Colonic mucosa (tissue), 4 donors: ENCODE measurements at regions not wholly inside any gene's neighbourhood (a gene's known extent, or its start where the extent isn't known, plus 50 kb on each side); places are given as distances from the start of the nearest gene placed in this dataset.

ENCODE experiments used
- DNase-seq: peaks from one replicate; pipeline ENCODE4 v3.0.0-alpha.2; 2020
- H3K27ac ChIP-seq: fragments of 200-600 bp; one replicate; pipeline ENCODE4 v1.8.0; 2021
- H3K27me3 ChIP-seq: fragments of 200-600 bp; one replicate; pipeline ENCODE4 v1.8.0; 2021
- H3K36me3 ChIP-seq: fragments of 200-600 bp; one replicate; pipeline ENCODE4 v1.8.0; 2021
- H3K4me1 ChIP-seq: fragments of 200-600 bp; one replicate; pipeline ENCODE4 v1.8.0; 2021; ENCODE audit warnings: mild to moderate bottlenecking
- H3K4me3 ChIP-seq: fragments of 200-600 bp; one replicate; pipeline ENCODE4 v1.8.0; 2021
- H3K9ac ChIP-seq, 2 donors: one replicate each; pipeline ENCODE4 v1.7.0; 2013; ENCODE audit warnings: control low read depth in 2 of 2, low read depth in 2 of 2, low read length in 2 of 2
- H3K9me3 ChIP-seq: fragments of 200-600 bp; one replicate; pipeline ENCODE4 v1.8.0; 2021
- intact Hi-C: fragments of 100-400 bp; cut with DNase I; formaldehyde crosslinking; loops from one replicate; pipeline ENCODE4 v1.14.1; 2022
- TF ChIP-seq, protein P1 (sequence below): fragments of 200-600 bp; IDR thresholded peaks from one replicate; pipeline ENCODE4 v1.8.0; 2022; ENCODE audit warnings: antibody characterized with exemption, mild to moderate bottlenecking
- donor health status: healthy.
- donor health status: DM: no; HTN: no; CAD: no.
- donor health status: DM: no; HTN: no; CAD: no.

DNA sequence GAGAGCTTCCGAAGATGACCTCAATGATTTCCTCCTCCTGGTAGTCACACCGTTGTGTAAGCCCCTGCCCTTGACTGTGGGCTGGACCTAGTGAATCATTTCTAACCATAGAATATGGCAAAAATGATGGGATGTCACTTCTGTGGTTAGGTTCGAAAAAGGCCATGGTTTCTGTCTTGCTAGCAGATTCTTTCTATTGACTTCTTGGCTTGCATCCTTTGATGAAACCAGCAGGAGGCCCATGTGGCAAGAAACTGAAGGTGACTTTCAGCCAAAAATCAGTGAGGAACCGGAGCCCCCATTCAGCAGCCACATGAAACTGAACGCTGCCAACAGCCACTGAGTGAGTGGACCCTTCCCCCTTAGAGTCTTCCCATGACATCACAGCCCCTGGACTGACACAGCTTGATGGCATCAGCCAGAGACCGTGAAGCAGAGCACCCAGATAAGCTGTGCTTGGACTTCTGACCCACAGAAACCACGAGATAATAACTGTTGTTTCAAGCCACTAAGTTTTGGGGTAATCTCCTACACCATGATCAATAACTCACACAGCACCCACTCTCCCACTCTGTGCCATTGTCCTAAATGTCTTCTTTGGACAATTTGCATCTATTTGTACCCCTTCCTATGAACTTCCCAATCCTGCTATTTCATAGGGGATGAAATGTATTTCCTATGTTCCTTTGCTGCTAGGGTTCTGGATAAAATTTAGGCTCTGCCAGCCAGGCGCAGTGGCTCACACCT lies 148.0 kb upstream of the STX18 start:
- Histone ChIP-seq H3K27ac (no peak overlapping the region), H3K27me3 (no peaks in the 10 kb centered on the region), H3K36me3 (no peaks in the 10 kb centered on the region), H3K9ac (no peak overlapping the region), H3K4me1 (no peaks in the 10 kb centered on the region), H3K9me3 (no peaks in the 10 kb centered on the region), H3K4me3 (no peak overlapping the region)
- TF ChIP-seq, protein P1, sequence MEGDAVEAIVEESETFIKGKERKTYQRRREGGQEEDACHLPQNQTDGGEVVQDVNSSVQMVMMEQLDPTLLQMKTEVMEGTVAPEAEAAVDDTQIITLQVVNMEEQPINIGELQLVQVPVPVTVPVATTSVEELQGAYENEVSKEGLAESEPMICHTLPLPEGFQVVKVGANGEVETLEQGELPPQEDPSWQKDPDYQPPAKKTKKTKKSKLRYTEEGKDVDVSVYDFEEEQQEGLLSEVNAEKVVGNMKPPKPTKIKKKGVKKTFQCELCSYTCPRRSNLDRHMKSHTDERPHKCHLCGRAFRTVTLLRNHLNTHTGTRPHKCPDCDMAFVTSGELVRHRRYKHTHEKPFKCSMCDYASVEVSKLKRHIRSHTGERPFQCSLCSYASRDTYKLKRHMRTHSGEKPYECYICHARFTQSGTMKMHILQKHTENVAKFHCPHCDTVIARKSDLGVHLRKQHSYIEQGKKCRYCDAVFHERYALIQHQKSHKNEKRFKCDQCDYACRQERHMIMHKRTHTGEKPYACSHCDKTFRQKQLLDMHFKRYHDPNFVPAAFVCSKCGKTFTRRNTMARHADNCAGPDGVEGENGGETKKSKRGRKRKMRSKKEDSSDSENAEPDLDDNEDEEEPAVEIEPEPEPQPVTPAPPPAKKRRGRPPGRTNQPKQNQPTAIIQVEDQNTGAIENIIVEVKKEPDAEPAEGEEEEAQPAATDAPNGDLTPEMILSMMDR = no peak
- DNase-seq = no peak
- intact Hi-C loops = no loop called here

DNA sequence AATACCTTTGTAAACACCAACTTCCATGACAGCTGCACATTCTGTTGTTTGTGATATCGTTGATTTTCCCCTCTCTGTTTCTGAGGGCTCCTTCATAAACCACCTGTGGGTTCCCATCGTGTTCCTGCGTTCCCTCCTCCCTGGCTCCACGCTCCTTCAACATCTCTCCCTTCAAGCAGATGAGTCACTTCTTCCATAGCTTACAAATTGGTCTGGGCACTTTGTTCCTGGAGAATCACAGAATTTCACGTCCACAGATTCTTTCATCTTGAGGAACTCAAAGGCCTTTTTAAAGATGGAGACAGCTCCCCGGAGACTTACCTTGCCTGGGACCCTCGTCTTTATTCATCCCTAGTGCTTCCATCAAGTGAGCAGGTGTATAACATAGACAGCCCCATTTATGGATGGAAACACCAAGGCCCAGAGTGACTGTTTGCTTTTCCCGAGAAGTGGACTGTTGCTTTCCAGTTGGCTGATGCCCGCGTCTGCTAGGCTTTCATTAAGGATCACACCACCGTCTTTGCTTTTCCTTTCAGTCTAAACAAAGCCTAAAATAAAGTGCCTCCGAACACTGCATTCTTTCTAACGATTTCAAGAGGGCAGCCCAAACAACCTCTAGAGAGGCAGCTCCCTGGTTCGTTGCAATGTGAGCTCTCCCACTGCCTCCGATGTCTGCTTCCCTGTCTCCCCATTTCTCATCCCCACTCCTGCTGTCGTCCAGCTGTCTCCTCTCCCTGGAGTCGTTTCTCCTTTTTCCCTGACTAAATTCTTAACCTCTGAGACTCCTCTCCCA lies 146.3 kb upstream of the STX18 start:
- no peaks in the 10 kb centered on the region for H3K4me1 ChIP-seq
- no peak overlapping the region for H3K9ac ChIP-seq
- H3K27ac ChIP-seq = no peak overlapping the region
- intact Hi-C loops = no loop called here
- no peaks in the 10 kb centered on the region for H3K36me3 ChIP-seq
- no peaks in the 10 kb centered on the region for H3K27me3 ChIP-seq
- no peaks in the 10 kb centered on the region for H3K9me3 ChIP-seq
- no peak for DNase-seq
- H3K4me3 ChIP-seq = no peak overlapping the region
- TF ChIP-seq, protein P1 = no peak

- no peaks in the 10 kb centered on the region for H3K36me3 ChIP-seq
Observed at GRCh38 chr4:4687100-4687499, 145.3 kb upstream of the STX18 start.

DNA sequence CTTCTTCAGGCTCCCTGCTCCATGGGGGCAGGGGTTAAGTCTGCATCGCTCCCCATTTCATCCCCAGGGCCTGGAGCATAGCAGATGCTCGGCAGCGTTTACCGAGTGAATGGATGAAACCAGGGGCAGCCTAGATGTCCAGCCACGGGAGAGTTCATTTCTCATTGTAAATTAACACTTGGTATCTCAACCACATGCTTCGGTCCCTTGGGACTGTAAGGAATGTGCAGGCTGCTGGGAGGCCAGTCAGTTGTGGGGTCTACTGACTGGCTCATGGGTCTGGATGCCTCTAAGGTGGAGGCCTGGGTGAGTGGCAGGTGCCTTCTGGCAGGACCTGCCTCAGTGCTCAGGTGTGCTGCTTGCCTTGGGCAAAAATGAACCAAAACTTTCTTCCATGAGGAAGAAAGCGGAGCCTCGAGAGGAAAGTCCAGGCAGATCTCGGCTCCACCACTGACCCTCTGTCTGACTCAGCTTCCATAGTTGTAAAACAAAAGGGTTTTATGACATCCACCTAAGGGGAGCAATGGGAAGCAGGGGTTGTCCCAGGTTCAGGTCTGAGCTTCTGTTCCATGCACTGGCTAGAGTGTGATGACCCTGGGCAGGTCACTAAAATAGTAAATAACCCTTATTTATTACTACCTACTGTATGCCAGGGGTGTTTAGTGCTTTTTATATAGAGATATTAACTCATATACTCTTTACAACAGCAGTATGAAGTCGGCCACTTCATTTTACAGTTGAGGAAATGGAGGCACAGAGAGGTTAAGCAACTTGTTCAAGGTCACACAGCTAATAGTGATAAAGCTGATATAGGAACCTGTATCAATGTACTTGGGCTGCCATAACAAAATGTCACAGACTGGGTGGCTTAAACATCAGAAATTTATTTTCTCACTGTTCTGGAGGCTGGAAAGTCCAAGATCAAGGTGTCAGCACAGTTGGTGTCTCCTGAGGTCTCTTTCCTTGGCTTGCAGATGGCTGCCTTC lies 144.3 kb upstream of the STX18 start:
- intact Hi-C loops = no loop called here
- Histone ChIP-seq H3K27ac (no peak overlapping the region), H3K36me3 (no peaks in the 10 kb centered on the region), H3K9ac (no peak overlapping the region), H3K9me3 (no peaks in the 10 kb centered on the region), H3K4me1 (no peaks in the 10 kb centered on the region), H3K27me3 (no peaks in the 10 kb centered on the region), H3K4me3 (no peak overlapping the region)
- no peak for DNase-seq
- TF ChIP-seq, protein P1 = no peak

More at GRCh38 chr4:4687100-4687499, 145.3 kb upstream of the STX18 start:
- no peak overlapping the region for H3K4me3 ChIP-seq
- intact Hi-C loops = no loop called here
- H3K4me1 ChIP-seq = no peaks in the 10 kb centered on the region
- no peaks in the 10 kb centered on the region for H3K27me3 ChIP-seq
- TF ChIP-seq, protein P1 = no peak
- H3K27ac ChIP-seq = no peak overlapping the region
- H3K9ac ChIP-seq = no peak overlapping the region
- no peaks in the 10 kb centered on the region for H3K9me3 ChIP-seq
- DNase-seq = no peak

DNA sequence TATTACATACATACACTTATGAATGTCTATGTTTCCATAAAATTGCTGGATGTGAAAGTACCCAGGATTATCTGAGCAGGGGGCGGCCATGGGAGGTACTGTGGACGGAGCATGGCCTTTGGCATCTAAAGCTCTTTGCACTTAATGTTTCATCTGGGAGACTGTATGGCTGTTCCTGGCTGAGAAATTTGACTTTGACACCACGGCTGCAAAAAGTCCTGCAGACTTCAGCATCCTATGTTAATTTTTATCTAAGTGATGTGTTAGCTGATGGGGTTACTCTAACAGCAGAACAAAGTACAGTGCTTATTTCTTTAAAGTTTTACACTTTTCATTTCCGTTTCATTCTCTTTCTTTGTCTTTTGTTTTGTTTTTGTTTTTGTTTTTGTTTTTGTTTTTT lies 139.8 kb upstream of the STX18 start:
- Histone ChIP-seq H3K36me3 (no peaks in the 10 kb centered on the region), H3K27me3 (no peaks in the 10 kb centered on the region), H3K9ac (no peak overlapping the region), H3K4me1 (no peaks in the 10 kb centered on the region), H3K27ac (no peak overlapping the region), H3K4me3 (no peak overlapping the region), H3K9me3 (no peaks in the 10 kb centered on the region)
- TF ChIP-seq, protein P1 = no peak
- DNase-seq = no peak
- intact Hi-C loops = no loop called here
